OCI-LY3 (cell line): ENCODE measurements at regions not wholly inside any gene's neighbourhood (a gene's known extent, or its start where the extent isn't known, plus 50 kb on each side); places are given as distances from the start of the nearest gene placed in this dataset.

Source experiments
- CTCF ChIP-seq: fragments of 200-600, 300-600 bp; sonication (generic); IDR thresholded peaks from 2 replicates; pipeline ENCODE4 v1.5.1; 2014; ENCODE audit warnings: antibody characterized with exemption, low read length, low read depth
- EZH2phosphoT487 ChIP-seq: fragments of 200-600 bp; shearing (Covaris generic); IDR thresholded peaks from 2 replicates; pipeline ENCODE4 v1.6.1; 2018; ENCODE audit warnings: antibody characterized with exemption, mixed run types, low read depth

GRCh38 chr3:148598619-148599018, 99.1 kb upstream of the AGTR1 start:
- TF ChIP-seq CTCF (no peak), EZH2phosphoT487 (no peak)
